ENCODE measurements at regions not wholly inside any gene's neighbourhood (a gene's known extent, or its start where the extent isn't known, plus 50 kb on each side); places are given as distances from the start of the nearest gene placed in this dataset.

DNA sequence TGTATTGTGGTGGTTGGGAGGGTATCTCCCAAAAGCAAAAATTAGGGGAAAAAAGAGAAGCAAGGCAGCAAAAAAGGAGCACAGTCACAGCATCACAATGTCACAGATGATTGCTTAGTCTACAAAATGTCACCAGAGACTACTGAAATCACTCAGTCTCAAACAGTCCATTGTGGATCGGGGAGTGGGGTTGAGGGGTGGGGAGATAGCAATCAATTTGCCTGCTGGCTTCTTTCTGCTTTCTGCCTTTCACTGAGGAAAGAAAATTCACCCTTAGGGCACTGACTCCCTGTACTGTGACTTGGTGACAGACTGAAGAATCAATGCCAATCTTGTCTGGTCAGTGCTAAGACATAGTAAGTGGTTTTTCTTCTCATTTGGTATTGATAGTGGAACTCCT, 2127.1 kb upstream of the PCDH20 start:
- Mint-ChIP-seq H3K4me3 (no peak overlapping the region), H3K36me3 (no peaks in the 10 kb centered on the region), H3K27me3 (ENCODE audit: low read depth) (peaks cover 68% of the 10 kb centered on the region), H3K9me3 (0 out of 2 replicates have a peak, but pooled peaks cover 3% of the 10 kb centered on the region), H3K27ac (no peak overlapping the region), H3K4me1 (peaks cover 15% of the 10 kb centered on the region)
- ATAC-seq (no peak), DNase-seq (ENCODE audit: low spot score) (no peak)
- POLR2A ChIA-PET: no interaction called here
- TF ChIP-seq, protein P1, sequence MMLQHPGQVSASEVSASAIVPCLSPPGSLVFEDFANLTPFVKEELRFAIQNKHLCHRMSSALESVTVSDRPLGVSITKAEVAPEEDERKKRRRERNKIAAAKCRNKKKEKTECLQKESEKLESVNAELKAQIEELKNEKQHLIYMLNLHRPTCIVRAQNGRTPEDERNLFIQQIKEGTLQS (CRISPR knock-in tag; conservative IDR thresholded peaks at IDR 0.05): no peak
- TF ChIP-seq, protein P2, sequence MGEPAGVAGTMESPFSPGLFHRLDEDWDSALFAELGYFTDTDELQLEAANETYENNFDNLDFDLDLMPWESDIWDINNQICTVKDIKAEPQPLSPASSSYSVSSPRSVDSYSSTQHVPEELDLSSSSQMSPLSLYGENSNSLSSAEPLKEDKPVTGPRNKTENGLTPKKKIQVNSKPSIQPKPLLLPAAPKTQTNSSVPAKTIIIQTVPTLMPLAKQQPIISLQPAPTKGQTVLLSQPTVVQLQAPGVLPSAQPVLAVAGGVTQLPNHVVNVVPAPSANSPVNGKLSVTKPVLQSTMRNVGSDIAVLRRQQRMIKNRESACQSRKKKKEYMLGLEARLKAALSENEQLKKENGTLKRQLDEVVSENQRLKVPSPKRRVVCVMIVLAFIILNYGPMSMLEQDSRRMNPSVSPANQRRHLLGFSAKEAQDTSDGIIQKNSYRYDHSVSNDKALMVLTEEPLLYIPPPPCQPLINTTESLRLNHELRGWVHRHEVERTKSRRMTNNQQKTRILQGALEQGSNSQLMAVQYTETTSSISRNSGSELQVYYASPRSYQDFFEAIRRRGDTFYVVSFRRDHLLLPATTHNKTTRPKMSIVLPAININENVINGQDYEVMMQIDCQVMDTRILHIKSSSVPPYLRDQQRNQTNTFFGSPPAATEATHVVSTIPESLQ (CRISPR knock-in tag; IDR thresholded peaks at IDR 0.05): no peak
- TF ChIP-seq NFATC4 (CRISPR knock-in tag; IDR thresholded peaks at IDR 0.05) (no peak), ZNF416 (CRISPR knock-in tag; IDR thresholded peaks at IDR 0.05) (no peak), OVOL2 (CRISPR knock-in tag; IDR thresholded peaks at IDR 0.05; ENCODE audit: borderline replicate concordance) (no peak)
- CTCF ChIA-PET: no interaction called here

DNA sequence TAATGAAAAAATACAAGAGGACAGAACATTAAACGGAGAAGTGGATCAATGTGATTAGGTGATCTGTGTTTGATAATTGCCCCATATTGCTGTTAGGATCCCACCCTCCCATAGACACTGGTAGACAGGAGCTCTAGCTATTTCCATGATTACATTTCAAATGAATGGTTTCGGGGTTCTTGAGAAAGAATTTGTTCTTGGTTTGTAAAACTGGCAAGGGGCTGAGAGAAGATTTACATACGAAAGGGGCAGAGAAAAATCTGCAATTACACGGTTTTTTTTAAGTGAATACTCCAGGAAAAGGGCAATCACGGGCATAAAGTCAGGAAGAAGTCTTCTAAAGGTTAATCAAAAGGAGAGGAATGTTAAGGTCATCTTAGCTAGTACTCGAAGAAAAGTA, 2125.7 kb upstream of the PCDH20 start:
- no peaks in the 10 kb centered on the region for H3K36me3 Mint-ChIP-seq
- no peak overlapping the region for H3K27ac Mint-ChIP-seq
- peaks cover 78% of the 10 kb centered on the region for H3K27me3 Mint-ChIP-seq (ENCODE audit: low read depth)
- peaks cover 15% of the 10 kb centered on the region for H3K4me1 Mint-ChIP-seq
- no peak; the same call in 1 of the 2 replicates for ATAC-seq
- no peak for DNase-seq (ENCODE audit: low spot score)
- TF ChIP-seq, protein P3, sequence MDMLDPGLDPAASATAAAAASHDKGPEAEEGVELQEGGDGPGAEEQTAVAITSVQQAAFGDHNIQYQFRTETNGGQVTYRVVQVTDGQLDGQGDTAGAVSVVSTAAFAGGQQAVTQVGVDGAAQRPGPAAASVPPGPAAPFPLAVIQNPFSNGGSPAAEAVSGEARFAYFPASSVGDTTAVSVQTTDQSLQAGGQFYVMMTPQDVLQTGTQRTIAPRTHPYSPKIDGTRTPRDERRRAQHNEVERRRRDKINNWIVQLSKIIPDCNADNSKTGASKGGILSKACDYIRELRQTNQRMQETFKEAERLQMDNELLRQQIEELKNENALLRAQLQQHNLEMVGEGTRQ (CRISPR knock-in tag; IDR thresholded peaks at IDR 0.05): no peak
- no peak for TF ChIP-seq ATF1 (CRISPR knock-in tag; IDR thresholded peaks at IDR 0.05)
- TF ChIP-seq SMAD4 (CRISPR knock-in tag; IDR thresholded peaks at IDR 0.05): no peak
- TF ChIP-seq, protein P4, sequence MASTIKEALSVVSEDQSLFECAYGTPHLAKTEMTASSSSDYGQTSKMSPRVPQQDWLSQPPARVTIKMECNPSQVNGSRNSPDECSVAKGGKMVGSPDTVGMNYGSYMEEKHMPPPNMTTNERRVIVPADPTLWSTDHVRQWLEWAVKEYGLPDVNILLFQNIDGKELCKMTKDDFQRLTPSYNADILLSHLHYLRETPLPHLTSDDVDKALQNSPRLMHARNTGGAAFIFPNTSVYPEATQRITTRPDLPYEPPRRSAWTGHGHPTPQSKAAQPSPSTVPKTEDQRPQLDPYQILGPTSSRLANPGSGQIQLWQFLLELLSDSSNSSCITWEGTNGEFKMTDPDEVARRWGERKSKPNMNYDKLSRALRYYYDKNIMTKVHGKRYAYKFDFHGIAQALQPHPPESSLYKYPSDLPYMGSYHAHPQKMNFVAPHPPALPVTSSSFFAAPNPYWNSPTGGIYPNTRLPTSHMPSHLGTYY (CRISPR knock-in tag; IDR thresholded peaks at IDR 0.05): no peak
- TF ChIP-seq, protein P5, sequence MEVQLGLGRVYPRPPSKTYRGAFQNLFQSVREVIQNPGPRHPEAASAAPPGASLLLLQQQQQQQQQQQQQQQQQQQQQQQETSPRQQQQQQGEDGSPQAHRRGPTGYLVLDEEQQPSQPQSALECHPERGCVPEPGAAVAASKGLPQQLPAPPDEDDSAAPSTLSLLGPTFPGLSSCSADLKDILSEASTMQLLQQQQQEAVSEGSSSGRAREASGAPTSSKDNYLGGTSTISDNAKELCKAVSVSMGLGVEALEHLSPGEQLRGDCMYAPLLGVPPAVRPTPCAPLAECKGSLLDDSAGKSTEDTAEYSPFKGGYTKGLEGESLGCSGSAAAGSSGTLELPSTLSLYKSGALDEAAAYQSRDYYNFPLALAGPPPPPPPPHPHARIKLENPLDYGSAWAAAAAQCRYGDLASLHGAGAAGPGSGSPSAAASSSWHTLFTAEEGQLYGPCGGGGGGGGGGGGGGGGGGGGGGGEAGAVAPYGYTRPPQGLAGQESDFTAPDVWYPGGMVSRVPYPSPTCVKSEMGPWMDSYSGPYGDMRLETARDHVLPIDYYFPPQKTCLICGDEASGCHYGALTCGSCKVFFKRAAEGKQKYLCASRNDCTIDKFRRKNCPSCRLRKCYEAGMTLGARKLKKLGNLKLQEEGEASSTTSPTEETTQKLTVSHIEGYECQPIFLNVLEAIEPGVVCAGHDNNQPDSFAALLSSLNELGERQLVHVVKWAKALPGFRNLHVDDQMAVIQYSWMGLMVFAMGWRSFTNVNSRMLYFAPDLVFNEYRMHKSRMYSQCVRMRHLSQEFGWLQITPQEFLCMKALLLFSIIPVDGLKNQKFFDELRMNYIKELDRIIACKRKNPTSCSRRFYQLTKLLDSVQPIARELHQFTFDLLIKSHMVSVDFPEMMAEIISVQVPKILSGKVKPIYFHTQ (CRISPR knock-in tag; IDR thresholded peaks at IDR 0.05): no peak
- CTCF ChIA-PET: no interaction called here
- POLR2A ChIA-PET: no interaction called here
- H3K4me3 Mint-ChIP-seq: no peak overlapping the region
- H3K9me3 Mint-ChIP-seq: 0 out of 2 replicates have a peak, but pooled peaks cover 3% of the 10 kb centered on the region

DNA sequence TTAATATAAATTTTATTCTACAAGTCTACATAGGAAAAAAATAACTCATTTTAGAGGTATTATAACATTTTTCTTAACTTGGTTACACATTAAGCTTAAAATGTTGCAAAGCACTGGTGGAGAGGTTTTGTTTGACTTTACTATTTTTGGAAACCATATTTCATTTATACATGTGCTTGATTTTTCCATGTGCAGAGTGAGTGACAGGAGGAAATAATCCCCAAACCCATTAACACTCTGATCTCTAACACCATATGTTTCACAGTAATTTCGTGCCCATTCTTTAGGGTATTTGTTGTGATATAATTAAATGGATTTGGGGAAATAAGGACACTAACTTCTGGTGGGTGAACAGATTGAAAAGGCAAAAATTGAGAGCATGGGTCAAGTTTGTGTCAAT, 2124.4 kb upstream of the PCDH20 start:
- no peaks in the 10 kb centered on the region for H3K36me3 Mint-ChIP-seq
- CTCF ChIA-PET: no interaction called here
- H3K9me3 Mint-ChIP-seq: 0 out of 2 replicates have a peak, but pooled peaks cover 3% of the 10 kb centered on the region
- no peak overlapping the region for H3K4me3 Mint-ChIP-seq
- POLR2A ChIA-PET: no interaction called here
- peaks cover 9% of the 10 kb centered on the region for H3K4me1 Mint-ChIP-seq
- no peak for ATAC-seq
- TF ChIP-seq TP53 (CRISPR knock-in tag; IDR thresholded peaks at IDR 0.05) (no peak), SMAD3 (CRISPR knock-in tag; IDR thresholded peaks at IDR 0.05; ENCODE audit: borderline replicate concordance) (no peak), FOXK1 (CRISPR knock-in tag; IDR thresholded peaks at IDR 0.05) (no peak), TEAD4 (CRISPR knock-in tag; IDR thresholded peaks at IDR 0.05) (no peak), ZNF671 (CRISPR knock-in tag; IDR thresholded peaks at IDR 0.05) (no peak), HMGA2 (CRISPR knock-in tag; IDR thresholded peaks at IDR 0.05) (no peak), CREB1 (CRISPR knock-in tag; IDR thresholded peaks at IDR 0.05) (no peak), ZNF396 (CRISPR knock-in tag; IDR thresholded peaks at IDR 0.05; ENCODE audit: borderline replicate concordance) (no peak), ELF4 (CRISPR knock-in tag; IDR thresholded peaks at IDR 0.05; ENCODE audit: low read depth) (no peak), ZNF317 (CRISPR knock-in tag; IDR thresholded peaks at IDR 0.05; ENCODE audit: borderline replicate concordance, low read depth) (no peak), ZNF138 (CRISPR knock-in tag; conservative IDR thresholded peaks at IDR 0.05) (no peak)
- TF ChIP-seq, protein P6, sequence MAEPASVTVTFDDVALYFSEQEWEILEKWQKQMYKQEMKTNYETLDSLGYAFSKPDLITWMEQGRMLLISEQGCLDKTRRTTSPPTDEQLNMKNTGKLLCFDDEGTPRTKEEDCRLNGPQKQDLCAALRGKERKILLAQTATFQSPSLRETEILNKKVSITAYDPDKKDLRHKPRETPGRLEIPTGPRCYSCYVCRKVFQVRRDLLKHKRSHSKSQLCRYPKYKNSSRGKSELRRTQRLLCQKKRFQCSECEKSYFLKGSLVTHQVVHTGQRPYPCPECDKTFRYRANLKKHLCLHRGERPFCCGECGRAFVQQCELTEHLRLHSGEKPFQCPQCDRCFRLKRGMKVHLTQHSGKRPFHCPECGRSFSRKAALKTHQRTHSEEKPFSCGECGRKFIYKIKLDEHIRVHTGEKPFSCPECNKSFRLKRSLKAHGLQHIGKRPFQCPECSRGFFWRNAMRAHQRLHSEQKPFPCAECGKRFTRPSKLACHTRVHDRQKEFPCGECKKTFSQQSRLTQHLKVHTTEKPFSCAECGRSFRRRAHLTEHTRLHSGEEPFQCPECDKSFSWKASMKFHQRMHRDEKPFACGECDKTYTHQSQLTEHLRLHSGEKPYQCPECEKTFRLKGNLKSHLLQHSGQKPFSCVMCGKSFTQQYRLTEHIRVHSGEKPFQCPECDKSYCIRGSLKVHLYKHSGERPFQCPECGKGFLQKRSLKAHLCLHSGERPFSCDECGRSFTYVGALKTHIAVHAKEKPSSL (CRISPR knock-in tag; conservative IDR thresholded peaks at IDR 0.05): no peak
- TF ChIP-seq, protein P4 (CRISPR knock-in tag; IDR thresholded peaks at IDR 0.05): no peak
- DNase-seq (ENCODE audit: low spot score): no peak
- H3K27ac Mint-ChIP-seq: no peak overlapping the region
- peaks cover 75% of the 10 kb centered on the region for H3K27me3 Mint-ChIP-seq (ENCODE audit: low read depth)
